Activated naive CD8-positive, alpha-beta T cell treated with anti-CD3 and anti-CD28 coated beads for 36 hours (primary cell): ENCODE measurements at regions not wholly inside any gene's neighbourhood (a gene's known extent, or its start where the extent isn't known, plus 50 kb on each side); places are given as distances from the start of the nearest gene placed in this dataset.
"Not testable (repeated sequence)": the region's sequence is repeated elsewhere in the genome, so short reads cannot be mapped to it uniquely, and the experiment has no call there.

Source experiments
- DNase-seq: peaks from one replicate; pipeline ENCODE4 v3.0.0; 2021
- H3K27ac Mint-ChIP-seq: one replicate; pipeline ENCODE4 v1.8.0; 2022; ENCODE audit warnings: mild to moderate bottlenecking, moderate library complexity, mixed read lengths
- H3K27me3 Mint-ChIP-seq: one replicate; pipeline ENCODE4 v1.8.0; 2022; ENCODE audit warnings: mild to moderate bottlenecking, mixed read lengths
- H3K36me3 Mint-ChIP-seq: one replicate; pipeline ENCODE4 v1.8.0; 2021; ENCODE audit warnings: mild to moderate bottlenecking, mixed read lengths
- H3K4me1 Mint-ChIP-seq: one replicate; pipeline ENCODE4 v1.8.0; 2021; ENCODE audit warnings: mixed read lengths
- H3K4me3 Mint-ChIP-seq: one replicate; pipeline ENCODE4 v1.8.0; 2022; ENCODE audit warnings: mild to moderate bottlenecking, moderate library complexity, mixed read lengths
- H3K9me3 Mint-ChIP-seq: one replicate; pipeline ENCODE4 v1.8.0; 2022; ENCODE audit warnings: mixed read lengths

GRCh38 chr7:149610441-149611011, 112.9 kb upstream of the ZNF746 start:
- Mint-ChIP-seq H3K4me1 (peaks cover 10% of the 10 kb centered on the region), H3K36me3 (peaks cover 53% of the 10 kb centered on the region), H3K27ac (no peak overlapping the region), H3K27me3 (no peaks in the 10 kb centered on the region), H3K4me3 (no peak overlapping the region), H3K9me3 (no peaks in the 10 kb centered on the region)
- no peak for DNase-seq

GRCh38 chr7:149608168-149608567, 110.6 kb upstream of the ZNF746 start:
- DNase-seq: no peak
- Mint-ChIP-seq H3K4me1 (peaks cover 14% of the 10 kb centered on the region), H3K36me3 (peaks cover 48% of the 10 kb centered on the region), H3K4me3 (no peak overlapping the region), H3K9me3 (no peaks in the 10 kb centered on the region), H3K27me3 (no peaks in the 10 kb centered on the region), H3K27ac (no peak overlapping the region)

GRCh38 chr7:149607683-149608082, 110.1 kb upstream of the ZNF746 start:
- H3K4me3 Mint-ChIP-seq: no peak overlapping the region
- H3K9me3 Mint-ChIP-seq: no peaks in the 10 kb centered on the region
- peaks cover 46% of the 10 kb centered on the region for H3K36me3 Mint-ChIP-seq
- H3K27me3 Mint-ChIP-seq: no peaks in the 10 kb centered on the region
- no peak for DNase-seq
- H3K27ac Mint-ChIP-seq: no peak overlapping the region
- peaks cover 14% of the 10 kb centered on the region for H3K4me1 Mint-ChIP-seq

- Mint-ChIP-seq H3K36me3 (peaks cover 46% of the 10 kb centered on the region), H3K4me1 (peaks cover 13% of the 10 kb centered on the region), H3K27me3 (no peaks in the 10 kb centered on the region), H3K27ac (no peak overlapping the region), H3K4me3 (no peak overlapping the region), H3K9me3 (no peaks in the 10 kb centered on the region)
- no peak for DNase-seq
Measured at GRCh38 chr7:149606826-149607225, 109.2 kb upstream of the ZNF746 start.

DNA sequence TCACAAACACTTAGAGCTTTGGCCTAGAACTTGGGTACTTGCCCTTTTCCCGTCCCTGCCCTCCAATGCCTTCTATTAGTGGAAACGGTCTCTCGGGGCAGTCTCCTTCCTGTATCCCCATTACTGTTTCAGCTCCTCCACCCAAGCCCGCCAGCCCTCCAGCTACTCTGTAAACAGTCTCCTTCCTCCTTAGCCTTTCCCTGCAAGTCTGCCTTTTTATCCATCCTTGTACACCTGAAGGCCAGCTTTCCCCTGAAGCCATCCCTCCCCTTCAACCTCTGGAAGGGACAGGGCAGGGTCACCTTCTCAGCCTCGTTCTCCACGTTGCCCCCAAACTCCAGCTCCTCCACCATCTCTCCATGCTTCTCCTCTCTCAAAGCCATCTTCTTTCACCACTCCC, 108.1 kb upstream of the ZNF746 start:
- peaks cover 52% of the 10 kb centered on the region for H3K36me3 Mint-ChIP-seq
- peaks cover 23% of the 10 kb centered on the region for H3K4me1 Mint-ChIP-seq
- no peaks in the 10 kb centered on the region for H3K27me3 Mint-ChIP-seq
- H3K27ac Mint-ChIP-seq: no peak overlapping the region
- DNase-seq: no peak
- no peak overlapping the region for H3K4me3 Mint-ChIP-seq
- H3K9me3 Mint-ChIP-seq: peaks cover 3% of the 10 kb centered on the region

GRCh38 chr7:149604521-149604920, 106.9 kb upstream of the ZNF746 start:
- Mint-ChIP-seq H3K4me1 (peaks cover 28% of the 10 kb centered on the region), H3K9me3 (peaks cover 3% of the 10 kb centered on the region), H3K27me3 (no peaks in the 10 kb centered on the region), H3K36me3 (peaks cover 53% of the 10 kb centered on the region), H3K4me3 (no peak overlapping the region), H3K27ac (no peak overlapping the region)
- no peak for DNase-seq

- Mint-ChIP-seq H3K27ac (peak overlapping the region; percentile 86), H3K36me3 (peaks cover 57% of the 10 kb centered on the region), H3K4me1 (peaks cover 41% of the 10 kb centered on the region), H3K4me3 (peak overlapping the region; percentile 71)
- not testable (repeated sequence) for H3K9me3 Mint-ChIP-seq, H3K27me3 Mint-ChIP-seq
- peak; percentile 69 for DNase-seq
Measured at GRCh38 chr7:149600669-149601330, 103.2 kb upstream of the ZNF746 start.

- H3K27me3 Mint-ChIP-seq: no peaks in the 10 kb centered on the region
- DNase-seq: no peak
- peaks cover 40% of the 10 kb centered on the region for H3K4me1 Mint-ChIP-seq
- H3K27ac Mint-ChIP-seq: peak overlapping the region; percentile 86
- peaks cover 57% of the 10 kb centered on the region for H3K36me3 Mint-ChIP-seq
- H3K9me3 Mint-ChIP-seq: peaks cover 3% of the 10 kb centered on the region
- H3K4me3 Mint-ChIP-seq: peak overlapping the region; percentile 71
Measured at GRCh38 chr7:149599636-149600206, 102.1 kb upstream of the ZNF746 start.

- Mint-ChIP-seq H3K9me3 (peaks cover 3% of the 10 kb centered on the region), H3K4me3 (no peak overlapping the region), H3K4me1 (peaks cover 43% of the 10 kb centered on the region), H3K27ac (peak overlapping the region; percentile 86), H3K27me3 (no peaks in the 10 kb centered on the region), H3K36me3 (peaks cover 54% of the 10 kb centered on the region)
- peak; percentile 26 for DNase-seq
Measured at GRCh38 chr7:149598721-149599308, 101.2 kb upstream of the ZNF746 start.

GRCh38 chr7:149597789-149598188, 100.2 kb upstream of the ZNF746 start:
- DNase-seq, H3K9me3 Mint-ChIP-seq, H3K27me3 Mint-ChIP-seq, H3K4me3 Mint-ChIP-seq: not testable (repeated sequence)
- peak overlapping the region; percentile 26 for H3K27ac Mint-ChIP-seq
- peaks cover 50% of the 10 kb centered on the region for H3K36me3 Mint-ChIP-seq
- H3K4me1 Mint-ChIP-seq: peaks cover 40% of the 10 kb centered on the region

DNA sequence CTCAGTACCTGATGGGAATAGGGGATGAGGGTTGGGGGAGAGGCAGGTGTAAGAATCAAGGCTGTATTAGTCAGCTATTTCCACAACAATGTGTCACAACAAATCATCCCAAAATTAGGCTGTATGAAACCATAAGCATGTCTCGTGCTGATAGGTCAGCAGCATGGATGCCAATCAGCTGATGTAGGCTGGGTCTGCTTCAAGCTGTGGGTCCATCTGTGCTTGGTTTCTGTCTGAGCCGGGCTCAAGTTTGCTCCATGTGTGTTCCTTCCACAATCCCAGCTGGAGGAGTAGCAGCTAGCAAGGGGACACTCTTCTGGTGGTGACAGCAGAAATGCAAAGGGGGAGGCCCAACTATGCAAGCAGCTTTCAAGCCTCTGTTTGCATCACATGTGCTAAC, 97.9 kb upstream of the ZNF746 start:
- Mint-ChIP-seq H3K27me3 (no peaks in the 10 kb centered on the region), H3K4me3 (no peak overlapping the region), H3K27ac (no peak overlapping the region), H3K4me1 (peaks cover 28% of the 10 kb centered on the region), H3K36me3 (peaks cover 39% of the 10 kb centered on the region), H3K9me3 (no peaks in the 10 kb centered on the region)
- DNase-seq: no peak

DNA sequence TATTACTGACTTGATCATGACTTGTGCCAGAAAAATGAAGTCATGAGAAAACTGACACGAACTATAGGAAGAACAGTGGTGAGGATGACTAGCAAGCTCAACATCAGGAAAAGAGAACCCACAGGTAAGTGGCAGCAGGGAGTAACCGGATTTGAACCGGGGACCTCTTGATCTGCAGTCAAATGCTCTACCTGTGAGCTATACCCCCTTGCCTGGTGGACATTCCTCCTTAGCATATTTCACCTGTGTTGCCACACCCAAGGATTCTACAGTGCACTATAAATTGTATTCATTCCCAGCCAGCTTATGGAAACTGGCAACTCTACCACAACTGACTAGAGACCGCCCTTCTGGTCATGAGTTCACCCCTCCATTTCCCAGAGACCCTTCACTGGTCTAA, 97.5 kb upstream of the ZNF746 start:
- H3K4me3 Mint-ChIP-seq: no peak overlapping the region
- H3K9me3 Mint-ChIP-seq: no peaks in the 10 kb centered on the region
- H3K4me1 Mint-ChIP-seq: peaks cover 28% of the 10 kb centered on the region
- DNase-seq: no peak
- peaks cover 42% of the 10 kb centered on the region for H3K36me3 Mint-ChIP-seq
- no peaks in the 10 kb centered on the region for H3K27me3 Mint-ChIP-seq
- H3K27ac Mint-ChIP-seq: no peak overlapping the region

GRCh38 chr7:149588930-149589329, 91.3 kb upstream of the ZNF746 start:
- DNase-seq: no peak
- Mint-ChIP-seq H3K9me3 (no peaks in the 10 kb centered on the region), H3K4me3 (no peak overlapping the region), H3K4me1 (peaks cover 7% of the 10 kb centered on the region), H3K36me3 (peaks cover 40% of the 10 kb centered on the region), H3K27ac (no peak overlapping the region), H3K27me3 (no peaks in the 10 kb centered on the region)

DNA sequence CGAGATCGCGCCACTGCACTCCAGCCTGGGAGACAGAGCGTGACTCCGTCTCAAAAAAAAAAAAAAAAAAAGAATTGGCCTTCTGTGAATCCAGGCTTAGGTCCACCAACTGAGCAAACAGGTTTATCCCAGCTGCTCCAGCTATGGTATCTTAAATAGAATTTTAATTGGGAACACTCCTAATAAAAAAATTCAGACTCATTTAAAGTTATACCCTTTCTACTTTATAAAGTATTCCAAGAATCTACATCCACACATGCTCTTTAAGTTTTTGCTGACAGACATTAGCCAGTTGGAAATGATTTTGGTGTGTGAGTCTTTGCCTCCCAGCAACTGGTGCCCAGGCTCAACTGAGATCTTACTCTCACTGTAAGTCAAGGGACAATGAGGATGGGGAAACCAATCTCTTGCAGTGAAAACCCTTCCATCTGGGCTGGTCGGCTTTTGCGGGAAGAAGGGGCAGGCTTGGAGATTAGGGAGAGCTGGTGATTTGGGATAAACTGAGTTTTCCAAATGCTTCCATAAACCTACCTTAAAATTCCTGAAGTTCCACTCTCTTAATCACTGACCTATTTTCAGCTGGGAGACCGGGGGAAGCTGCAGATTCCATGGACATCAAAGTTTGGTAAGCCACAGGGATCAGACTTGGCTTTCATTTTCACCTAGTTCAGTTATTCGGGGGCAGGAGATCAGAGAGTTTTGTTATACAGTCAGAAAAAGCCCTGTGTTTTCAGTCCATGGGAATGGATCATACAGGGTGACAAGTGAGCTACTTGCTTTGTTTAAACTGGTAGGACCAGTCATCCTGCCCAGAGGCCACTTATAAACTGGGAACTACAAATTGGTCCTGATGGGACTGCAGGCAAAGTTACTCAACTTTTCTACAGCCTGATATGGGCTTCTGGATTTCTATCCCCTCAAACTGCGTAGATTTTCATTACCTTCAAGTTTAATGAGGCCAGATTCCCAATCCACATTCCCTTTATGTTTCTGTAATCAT, 89.3 kb upstream of the ZNF746 start:
- peaks cover 12% of the 10 kb centered on the region for H3K4me1 Mint-ChIP-seq
- no peak overlapping the region for H3K4me3 Mint-ChIP-seq
- no peaks in the 10 kb centered on the region for H3K9me3 Mint-ChIP-seq
- no peak for DNase-seq
- H3K36me3 Mint-ChIP-seq: peaks cover 59% of the 10 kb centered on the region
- no peaks in the 10 kb centered on the region for H3K27me3 Mint-ChIP-seq
- no peak overlapping the region for H3K27ac Mint-ChIP-seq

DNA sequence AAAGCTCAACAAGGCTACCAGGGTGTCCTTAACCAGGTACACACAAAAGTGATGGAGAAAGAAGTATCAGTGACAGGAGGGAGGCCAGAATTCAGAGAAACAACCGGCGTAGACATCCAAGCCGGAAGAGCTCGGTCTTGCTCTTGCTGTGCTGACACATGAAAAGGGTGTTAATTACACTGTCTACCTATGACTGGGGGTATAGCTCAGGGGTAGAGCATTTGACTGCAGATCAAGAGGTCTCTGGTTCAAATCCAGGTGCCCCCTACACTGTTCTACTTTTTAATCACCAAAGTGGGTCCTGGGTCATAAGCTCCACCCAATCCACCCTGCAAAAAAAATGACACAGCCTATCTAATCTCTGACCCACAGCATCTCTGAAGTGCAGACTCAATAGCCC, 86.9 kb upstream of the ZNF746 start:
- H3K4me1 Mint-ChIP-seq: peaks cover 17% of the 10 kb centered on the region
- no peak overlapping the region for H3K4me3 Mint-ChIP-seq
- H3K9me3 Mint-ChIP-seq: peaks cover 11% of the 10 kb centered on the region
- no peaks in the 10 kb centered on the region for H3K27me3 Mint-ChIP-seq
- no peak overlapping the region for H3K27ac Mint-ChIP-seq
- DNase-seq: no peak
- peaks cover 70% of the 10 kb centered on the region for H3K36me3 Mint-ChIP-seq
